ENCODE measurements at regions not wholly inside any gene's neighbourhood (a gene's known extent, or its start where the extent isn't known, plus 50 kb on each side); places are given as distances from the start of the nearest gene placed in this dataset.
A peak's percentile ranks its signal among the peaks of the same experiment; 100 is the strongest.

GRCh38 chr1:175822580-175822979, 79.2 kb upstream of the TNR start:
- no peak for DNase-seq

- DNase-seq, result no peak
Measured at GRCh38 chr1:175820456-175821025, 77.1 kb upstream of the TNR start.

GRCh38 chr1:175818929-175819328, 75.5 kb upstream of the TNR start:
- DNase-seq, result peak; percentile 87

GRCh38 chr1:175817445-175817844, 74.0 kb upstream of the TNR start:
- no peak for DNase-seq

- DNase-seq, result no peak
Measured at GRCh38 chr1:175814885-175815284, 71.5 kb upstream of the TNR start.

GRCh38 chr1:175812936-175813335, 69.5 kb upstream of the TNR start:
- DNase-seq, result no peak

GRCh38 chr1:175810305-175810704, 66.9 kb upstream of the TNR start:
- peak; percentile 37 for DNase-seq

GRCh38 chr1:175808999-175809398, 65.6 kb upstream of the TNR start:
- DNase-seq, result no peak

GRCh38 chr1:175808573-175808972, 65.2 kb upstream of the TNR start:
- no peak for DNase-seq

GRCh38 chr1:175804561-175804960, 61.2 kb upstream of the TNR start:
- DNase-seq, result no peak

GRCh38 chr1:175803413-175803812, 60.0 kb upstream of the TNR start:
- no peak for DNase-seq

GRCh38 chr1:175802407-175803123, 59.2 kb upstream of the TNR start:
- no peak for DNase-seq

- no peak for DNase-seq
Measured at GRCh38 chr1:175801979-175802378, 58.6 kb upstream of the TNR start.

- DNase-seq, result no peak
Measured at GRCh38 chr1:175797576-175797975, 54.2 kb upstream of the TNR start.

- peak; percentile 50 for DNase-seq
Measured at GRCh38 chr1:175794586-175794985, 51.2 kb upstream of the TNR start.

- DNase-seq, result no peak
Measured at GRCh38 chr1:175793617-175794016, 50.2 kb upstream of the TNR start.
